ENCODE measurements at regions not wholly inside any gene's neighbourhood (a gene's known extent, or its start where the extent isn't known, plus 50 kb on each side); places are given as distances from the start of the nearest gene placed in this dataset.

DNA sequence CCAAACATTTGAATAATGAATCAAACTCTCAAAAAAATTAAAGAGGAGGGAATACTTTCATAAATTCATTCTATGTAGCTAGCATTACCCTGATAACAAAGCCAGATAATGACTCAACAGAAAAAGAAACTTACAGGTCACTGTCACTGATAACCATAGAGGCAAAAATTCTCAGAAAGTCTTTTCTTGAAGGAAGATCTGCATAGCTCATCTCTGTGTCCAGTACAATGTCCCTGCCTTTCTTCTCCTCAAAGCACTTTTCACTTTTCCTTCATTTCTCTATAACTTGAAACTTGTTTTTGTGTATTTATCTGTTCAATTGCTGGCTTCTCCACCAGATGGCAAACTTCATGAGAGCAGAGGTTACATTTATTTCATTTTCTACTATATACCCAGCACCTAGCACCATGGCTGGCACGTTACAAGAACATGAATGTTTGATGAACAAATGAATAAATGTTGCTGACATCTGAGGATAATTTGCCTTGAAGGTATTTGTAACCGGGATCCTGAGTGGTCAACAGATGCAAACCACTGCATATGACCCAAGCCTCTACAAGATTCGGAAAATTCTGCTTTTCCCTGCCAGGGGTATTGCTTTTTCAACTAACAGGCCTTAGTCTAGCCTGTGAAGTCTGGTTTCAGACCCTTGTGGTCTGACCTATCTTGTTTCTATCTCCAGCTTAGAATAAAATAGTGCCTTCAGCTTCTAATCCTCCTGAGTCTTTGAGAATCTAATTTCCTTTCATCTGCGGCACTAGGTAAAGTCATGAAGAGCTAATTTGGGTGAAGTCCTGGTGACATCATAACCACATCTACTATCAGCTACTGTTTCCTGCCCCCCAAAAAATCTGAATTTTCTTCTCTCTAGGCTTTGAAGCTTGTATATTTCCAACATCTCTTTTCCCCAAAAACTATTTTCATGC lies 52.5 kb upstream of the ANTXR2 start:
- ChIA-PET POLR2A (interaction anchor here (0.6 kb wide), 1 partner anchor 74 kb away, joined by 3 read pairs; no protein-coding TSS in a partner anchor), CTCF (interaction anchor here (1.1 to 4.2 kb wide), 4 partner anchors 29 to 77 kb away, joined by 3 to 34 read pairs (median 3); no protein-coding TSS in a partner anchor)

DNA sequence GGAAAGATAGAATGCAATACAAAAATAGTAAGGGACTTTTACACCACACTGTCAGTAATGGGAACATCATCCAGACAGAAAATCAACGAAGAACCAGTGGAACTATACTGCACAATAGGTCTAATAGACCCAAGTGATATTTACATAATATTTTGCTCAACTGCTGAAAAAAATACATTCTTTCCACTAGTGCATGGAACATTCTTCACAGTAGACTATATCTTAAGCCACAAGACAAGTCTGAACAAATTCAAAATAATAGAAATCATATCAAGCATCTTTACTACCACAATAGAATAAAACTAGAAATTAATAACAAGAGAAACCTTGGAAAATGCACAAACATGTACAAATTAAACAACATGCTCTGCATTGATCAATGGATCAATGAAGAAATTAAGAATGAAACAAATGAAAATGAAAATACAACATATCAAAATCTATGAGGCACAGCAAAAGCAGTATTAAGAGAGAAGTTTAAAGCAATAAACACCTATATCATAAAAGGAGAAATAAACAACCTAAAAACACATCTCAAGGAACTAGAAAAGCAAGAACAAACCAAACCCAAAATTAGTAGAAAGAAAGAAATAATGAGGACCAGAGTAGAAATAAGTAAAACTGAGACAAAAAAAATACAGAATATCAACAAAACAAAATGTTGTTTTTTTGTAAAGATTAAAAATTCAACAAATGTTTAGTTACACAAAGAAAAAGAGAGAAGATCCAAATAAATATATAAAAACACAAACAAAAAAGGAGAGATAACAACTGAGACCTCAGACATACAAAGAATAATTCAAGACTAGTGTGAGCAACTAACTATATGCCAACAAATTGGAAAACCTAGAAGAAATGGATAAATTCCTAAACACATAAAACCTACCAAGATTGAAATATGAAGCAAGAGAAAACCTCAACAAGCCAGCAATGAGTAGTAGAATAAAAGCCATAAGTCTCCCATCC lies 51.5 kb upstream of the ANTXR2 start:
- POLR2A ChIA-PET: no interaction called here
- CTCF ChIA-PET: interaction anchor here (1.1 to 4.2 kb wide), 2 partner anchors 60 to 78 kb away, joined by 3 to 34 read pairs; no protein-coding TSS in a partner anchor
